ENCODE measurements at regions not wholly inside any gene's neighbourhood (a gene's known extent, or its start where the extent isn't known, plus 50 kb on each side); places are given as distances from the start of the nearest gene placed in this dataset.

- DNase-seq = no peak
Measured at GRCh38 chr4:11182586-11183355, 245.9 kb downstream of the HS3ST1 start.

GRCh38 chr4:11182031-11182430, 246.7 kb downstream of the HS3ST1 start:
- DNase-seq = no peak

- DNase-seq = no peak
Measured at GRCh38 chr4:11179796-11180195, 248.9 kb downstream of the HS3ST1 start.

GRCh38 chr4:11178433-11178832, 250.3 kb downstream of the HS3ST1 start:
- no peak for DNase-seq

- no peak for DNase-seq
Measured at GRCh38 chr4:11175374-11175773, 253.3 kb downstream of the HS3ST1 start.

GRCh38 chr4:11166606-11167005, 262.1 kb downstream of the HS3ST1 start:
- no peak for DNase-seq

- no peak for DNase-seq
Measured at GRCh38 chr4:11166034-11166433, 262.7 kb downstream of the HS3ST1 start.

- DNase-seq = no peak
Measured at GRCh38 chr4:11165052-11165451, 263.6 kb downstream of the HS3ST1 start.

GRCh38 chr4:11160288-11160687, 268.4 kb downstream of the HS3ST1 start:
- DNase-seq = no peak

- no peak for DNase-seq
Measured at GRCh38 chr4:11158971-11159370, 269.7 kb downstream of the HS3ST1 start.

- DNase-seq = no peak
Measured at GRCh38 chr4:11155208-11155867, 273.4 kb downstream of the HS3ST1 start.

GRCh38 chr4:11153171-11153750, 275.4 kb downstream of the HS3ST1 start:
- no peak for DNase-seq

GRCh38 chr4:11152684-11153083, 276.0 kb downstream of the HS3ST1 start:
- no peak for DNase-seq

GRCh38 chr4:11151500-11151899, 277.2 kb downstream of the HS3ST1 start:
- DNase-seq = no peak

GRCh38 chr4:11149612-11150259, 279.0 kb downstream of the HS3ST1 start:
- DNase-seq = no peak

GRCh38 chr4:11139871-11140270, 288.8 kb downstream of the HS3ST1 start:
- no peak for DNase-seq

GRCh38 chr4:11138964-11139363, 289.7 kb downstream of the HS3ST1 start:
- DNase-seq = no peak

- no peak for DNase-seq
Measured at GRCh38 chr4:11134705-11135104, 294.0 kb downstream of the HS3ST1 start.

- DNase-seq = no peak
Measured at GRCh38 chr4:11133868-11134267, 294.8 kb downstream of the HS3ST1 start.

- no peak for DNase-seq
Measured at GRCh38 chr4:11132478-11132877, 296.2 kb downstream of the HS3ST1 start.

GRCh38 chr4:11131491-11131890, 297.2 kb downstream of the HS3ST1 start:
- no peak for DNase-seq

- DNase-seq = no peak
Measured at GRCh38 chr4:11130195-11130970, 298.3 kb downstream of the HS3ST1 start.

GRCh38 chr4:11120435-11120834, 308.3 kb downstream of the HS3ST1 start:
- DNase-seq = no peak

All from NCI-H1092 (cell line).